ENCODE measurements at regions not wholly inside any gene's neighbourhood (a gene's known extent, or its start where the extent isn't known, plus 50 kb on each side); places are given as distances from the start of the nearest gene placed in this dataset.
"Not testable (repeated sequence)": the region's sequence is repeated elsewhere in the genome, so short reads cannot be mapped to it uniquely, and the experiment has no call there.

- H3K27ac Mint-ChIP-seq = no peak overlapping the region
- no peaks in the 10 kb centered on the region for H3K27me3 Mint-ChIP-seq (ENCODE audit: low read depth)
- no peaks in the 10 kb centered on the region for H3K36me3 Mint-ChIP-seq (ENCODE audit: low read depth)
- no peak for DNase-seq (ENCODE audit: low spot score)
- H3K4me1 Mint-ChIP-seq (ENCODE audit: low read depth) = no peaks in the 10 kb centered on the region
- H3K9me3 Mint-ChIP-seq = no peaks in the 10 kb centered on the region
- no peak overlapping the region for H3K4me3 Mint-ChIP-seq
Measured at GRCh38 chr2:221999717-222000116, 299.1 kb downstream of the PAX3 start.

- Mint-ChIP-seq H3K4me3 (no peak overlapping the region), H3K27me3 (ENCODE audit: low read depth) (no peaks in the 10 kb centered on the region), H3K9me3 (no peaks in the 10 kb centered on the region), H3K36me3 (ENCODE audit: low read depth) (no peaks in the 10 kb centered on the region), H3K4me1 (ENCODE audit: low read depth) (no peaks in the 10 kb centered on the region), H3K27ac (no peak overlapping the region)
- no peak for DNase-seq (ENCODE audit: low spot score)
Measured at GRCh38 chr2:221999166-221999565, 299.6 kb downstream of the PAX3 start.

GRCh38 chr2:221997683-221998082 lies 301.1 kb downstream of the PAX3 start:
- no peak overlapping the region for H3K27ac Mint-ChIP-seq

GRCh38 chr2:221997100-221997499 lies 301.7 kb downstream of the PAX3 start:
- Mint-ChIP-seq H3K4me3 (no peak overlapping the region), H3K36me3 (ENCODE audit: low read depth) (no peaks in the 10 kb centered on the region), H3K27me3 (ENCODE audit: low read depth) (no peaks in the 10 kb centered on the region), H3K27ac (no peak overlapping the region), H3K4me1 (ENCODE audit: low read depth) (no peaks in the 10 kb centered on the region), H3K9me3 (no peaks in the 10 kb centered on the region)
- no peak for DNase-seq (ENCODE audit: low spot score)

More at GRCh38 chr2:221997683-221998082, 301.1 kb downstream of the PAX3 start:
- Mint-ChIP-seq H3K36me3 (ENCODE audit: low read depth) (no peaks in the 10 kb centered on the region), H3K4me3 (no peak overlapping the region), H3K9me3 (no peaks in the 10 kb centered on the region), H3K4me1 (ENCODE audit: low read depth) (no peaks in the 10 kb centered on the region), H3K27me3 (ENCODE audit: low read depth) (no peaks in the 10 kb centered on the region)
- no peak for DNase-seq (ENCODE audit: low spot score)

GRCh38 chr2:221994926-221995325 lies 303.9 kb downstream of the PAX3 start:
- Mint-ChIP-seq H3K9me3 (no peaks in the 10 kb centered on the region), H3K4me3 (no peak overlapping the region)

GRCh38 chr2:221984376-221984775 lies 314.4 kb downstream of the PAX3 start:
- H3K27ac Mint-ChIP-seq; DNase-seq (ENCODE audit: low spot score); H3K4me1 Mint-ChIP-seq (ENCODE audit: low read depth); H3K9me3 Mint-ChIP-seq; H3K36me3 Mint-ChIP-seq (ENCODE audit: low read depth); H3K27me3 Mint-ChIP-seq (ENCODE audit: low read depth); H3K4me3 Mint-ChIP-seq: not testable (repeated sequence)

More at GRCh38 chr2:221994926-221995325, 303.9 kb downstream of the PAX3 start:
- Mint-ChIP-seq H3K36me3 (ENCODE audit: low read depth) (no peaks in the 10 kb centered on the region), H3K27ac (no peak overlapping the region), H3K4me1 (ENCODE audit: low read depth) (no peaks in the 10 kb centered on the region), H3K27me3 (ENCODE audit: low read depth) (no peaks in the 10 kb centered on the region)
- no peak for DNase-seq (ENCODE audit: low spot score)

GRCh38 chr2:221981912-221982470 lies 316.8 kb downstream of the PAX3 start:
- Mint-ChIP-seq H3K27ac (no peak overlapping the region), H3K36me3 (ENCODE audit: low read depth) (no peaks in the 10 kb centered on the region), H3K4me1 (ENCODE audit: low read depth) (no peaks in the 10 kb centered on the region), H3K4me3 (no peak overlapping the region), H3K27me3 (ENCODE audit: low read depth) (no peaks in the 10 kb centered on the region), H3K9me3 (no peaks in the 10 kb centered on the region)
- DNase-seq (ENCODE audit: low spot score) = no peak

GRCh38 chr2:221975151-221975550 lies 323.6 kb downstream of the PAX3 start:
- Mint-ChIP-seq H3K36me3 (ENCODE audit: low read depth) (no peaks in the 10 kb centered on the region), H3K4me3 (no peak overlapping the region), H3K9me3 (no peaks in the 10 kb centered on the region), H3K27me3 (ENCODE audit: low read depth) (no peaks in the 10 kb centered on the region), H3K27ac (no peak overlapping the region), H3K4me1 (ENCODE audit: low read depth) (no peaks in the 10 kb centered on the region)
- no peak for DNase-seq (ENCODE audit: low spot score)

- H3K36me3 Mint-ChIP-seq (ENCODE audit: low read depth) = no peaks in the 10 kb centered on the region
- H3K27ac Mint-ChIP-seq = no peak overlapping the region
- no peak for DNase-seq (ENCODE audit: low spot score)
- no peak overlapping the region for H3K4me3 Mint-ChIP-seq
- no peaks in the 10 kb centered on the region for H3K27me3 Mint-ChIP-seq (ENCODE audit: low read depth)
- H3K9me3 Mint-ChIP-seq = no peaks in the 10 kb centered on the region
- no peaks in the 10 kb centered on the region for H3K4me1 Mint-ChIP-seq (ENCODE audit: low read depth)
Measured at GRCh38 chr2:221973902-221974301, 324.9 kb downstream of the PAX3 start.

GRCh38 chr2:221973502-221973901 lies 325.3 kb downstream of the PAX3 start:
- no peak overlapping the region for H3K4me3 Mint-ChIP-seq
- no peaks in the 10 kb centered on the region for H3K27me3 Mint-ChIP-seq (ENCODE audit: low read depth)
- no peaks in the 10 kb centered on the region for H3K36me3 Mint-ChIP-seq (ENCODE audit: low read depth)
- no peaks in the 10 kb centered on the region for H3K9me3 Mint-ChIP-seq
- H3K27ac Mint-ChIP-seq = no peak overlapping the region
- no peak for DNase-seq (ENCODE audit: low spot score)
- H3K4me1 Mint-ChIP-seq (ENCODE audit: low read depth) = no peaks in the 10 kb centered on the region

- H3K4me3 Mint-ChIP-seq = no peak overlapping the region
- no peaks in the 10 kb centered on the region for H3K36me3 Mint-ChIP-seq (ENCODE audit: low read depth)
- no peaks in the 10 kb centered on the region for H3K27me3 Mint-ChIP-seq (ENCODE audit: low read depth)
- H3K4me1 Mint-ChIP-seq (ENCODE audit: low read depth) = no peaks in the 10 kb centered on the region
- no peak overlapping the region for H3K27ac Mint-ChIP-seq
- no peaks in the 10 kb centered on the region for H3K9me3 Mint-ChIP-seq
- no peak for DNase-seq (ENCODE audit: low spot score)
Measured at GRCh38 chr2:221972813-221973478, 325.9 kb downstream of the PAX3 start.

- Mint-ChIP-seq H3K27me3 (ENCODE audit: low read depth) (no peaks in the 10 kb centered on the region), H3K9me3 (no peaks in the 10 kb centered on the region), H3K4me1 (ENCODE audit: low read depth) (no peaks in the 10 kb centered on the region), H3K4me3 (no peak overlapping the region), H3K36me3 (ENCODE audit: low read depth) (no peaks in the 10 kb centered on the region), H3K27ac (no peak overlapping the region)
- DNase-seq (ENCODE audit: low spot score) = no peak
Measured at GRCh38 chr2:221970389-221970788, 328.4 kb downstream of the PAX3 start.

- H3K4me1 Mint-ChIP-seq (ENCODE audit: low read depth) = no peaks in the 10 kb centered on the region
- no peak overlapping the region for H3K4me3 Mint-ChIP-seq
- H3K9me3 Mint-ChIP-seq = no peaks in the 10 kb centered on the region
- no peaks in the 10 kb centered on the region for H3K27me3 Mint-ChIP-seq (ENCODE audit: low read depth)
- DNase-seq (ENCODE audit: low spot score) = no peak
- H3K36me3 Mint-ChIP-seq (ENCODE audit: low read depth) = no peaks in the 10 kb centered on the region
- no peak overlapping the region for H3K27ac Mint-ChIP-seq
Measured at GRCh38 chr2:221969830-221970144, 329.0 kb downstream of the PAX3 start.

- Mint-ChIP-seq H3K27ac (no peak overlapping the region), H3K27me3 (ENCODE audit: low read depth) (no peaks in the 10 kb centered on the region), H3K4me3 (no peak overlapping the region), H3K9me3 (no peaks in the 10 kb centered on the region), H3K36me3 (ENCODE audit: low read depth) (no peaks in the 10 kb centered on the region), H3K4me1 (ENCODE audit: low read depth) (no peaks in the 10 kb centered on the region)
- no peak for DNase-seq (ENCODE audit: low spot score)
Measured at GRCh38 chr2:221969087-221969829, 329.5 kb downstream of the PAX3 start.
